AG04450 (cell line): ENCODE measurements at regions not wholly inside any gene's neighbourhood (a gene's known extent, or its start where the extent isn't known, plus 50 kb on each side); places are given as distances from the start of the nearest gene placed in this dataset.

Experiments used
- CTCF ChIA-PET: fragments of 300-600, 350-600 bp; formaldehyde crosslinking; extraction: SDS; loops from one replicate; lab custom pipeline; 2022; ENCODE audit warnings: antibody characterized with exemption, inconsistent platforms; lab: Charles Lee
- POLR2A ChIA-PET: fragments of 350-600 bp; formaldehyde crosslinking; extraction: SDS; loops from one replicate; lab custom pipeline; 2021; ENCODE audit warnings: antibody characterized with exemption, inconsistent platforms; lab: Yijun Ruan, JAX
- DNase-seq: peaks from one replicate; pipeline ENCODE4 v3.0.0-alpha.2; 2011; ENCODE audit warnings: low read depth, low spot score
- H3K27ac ChIP-seq: one replicate; pipeline ENCODE4 v1.5.1; 2012; ENCODE audit warnings: low read depth, low read length, control low read depth
- H3K27me3 ChIP-seq: one replicate; pipeline ENCODE4 v1.6.0; 2012; ENCODE audit warnings: low read length; ENCODE audit not compliant: control insufficient read depth, insufficient read depth
- H3K4me3 ChIP-seq: 2 replicates; pipeline ENCODE4 v1.5.1; 2011; ENCODE audit warnings: mild to moderate bottlenecking, low read depth, low read length, control low read depth
- H3K9me3 ChIP-seq: 2 replicates; pipeline ENCODE4 v1.5.1; 2012; ENCODE audit warnings: low read length; ENCODE audit not compliant: control insufficient read depth, insufficient read depth
- TF ChIP-seq, protein P1 (sequence below): IDR thresholded peaks from 2 replicates; pipeline ENCODE4 v1.5.1; 2011; ENCODE audit warnings: low read depth, low read length, control low read depth, inconsistent platforms

DNA sequence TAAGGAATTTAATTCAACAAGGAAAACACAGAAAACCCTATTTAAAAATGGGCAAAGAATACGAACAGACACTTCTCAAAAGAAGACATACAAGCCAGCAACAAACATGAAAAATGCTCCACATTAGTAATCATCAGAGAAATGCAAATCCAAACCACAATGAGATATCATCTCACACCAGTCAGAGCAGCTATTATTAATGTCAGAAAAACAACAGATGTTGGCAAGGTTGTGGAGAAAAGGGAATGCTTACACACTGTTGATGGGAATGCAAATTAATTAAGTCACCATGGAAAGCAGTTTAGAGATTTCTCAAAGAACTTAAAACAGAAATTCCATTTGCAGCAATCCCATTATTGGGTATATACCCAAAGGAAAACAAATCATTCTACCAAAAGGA is 55.2 kb downstream of the GCC1 start:
- H3K4me3 ChIP-seq, result no peak overlapping the region
- POLR2A ChIA-PET, result no interaction called here
- H3K9me3 ChIP-seq, result no peaks in the 10 kb centered on the region
- DNase-seq, result no peak
- H3K27ac ChIP-seq, result no peak overlapping the region
- H3K27me3 ChIP-seq, result peaks cover 13% of the 10 kb centered on the region
- CTCF ChIA-PET, result no interaction called here
- TF ChIP-seq, protein P1, sequence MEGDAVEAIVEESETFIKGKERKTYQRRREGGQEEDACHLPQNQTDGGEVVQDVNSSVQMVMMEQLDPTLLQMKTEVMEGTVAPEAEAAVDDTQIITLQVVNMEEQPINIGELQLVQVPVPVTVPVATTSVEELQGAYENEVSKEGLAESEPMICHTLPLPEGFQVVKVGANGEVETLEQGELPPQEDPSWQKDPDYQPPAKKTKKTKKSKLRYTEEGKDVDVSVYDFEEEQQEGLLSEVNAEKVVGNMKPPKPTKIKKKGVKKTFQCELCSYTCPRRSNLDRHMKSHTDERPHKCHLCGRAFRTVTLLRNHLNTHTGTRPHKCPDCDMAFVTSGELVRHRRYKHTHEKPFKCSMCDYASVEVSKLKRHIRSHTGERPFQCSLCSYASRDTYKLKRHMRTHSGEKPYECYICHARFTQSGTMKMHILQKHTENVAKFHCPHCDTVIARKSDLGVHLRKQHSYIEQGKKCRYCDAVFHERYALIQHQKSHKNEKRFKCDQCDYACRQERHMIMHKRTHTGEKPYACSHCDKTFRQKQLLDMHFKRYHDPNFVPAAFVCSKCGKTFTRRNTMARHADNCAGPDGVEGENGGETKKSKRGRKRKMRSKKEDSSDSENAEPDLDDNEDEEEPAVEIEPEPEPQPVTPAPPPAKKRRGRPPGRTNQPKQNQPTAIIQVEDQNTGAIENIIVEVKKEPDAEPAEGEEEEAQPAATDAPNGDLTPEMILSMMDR, result no peak

DNA sequence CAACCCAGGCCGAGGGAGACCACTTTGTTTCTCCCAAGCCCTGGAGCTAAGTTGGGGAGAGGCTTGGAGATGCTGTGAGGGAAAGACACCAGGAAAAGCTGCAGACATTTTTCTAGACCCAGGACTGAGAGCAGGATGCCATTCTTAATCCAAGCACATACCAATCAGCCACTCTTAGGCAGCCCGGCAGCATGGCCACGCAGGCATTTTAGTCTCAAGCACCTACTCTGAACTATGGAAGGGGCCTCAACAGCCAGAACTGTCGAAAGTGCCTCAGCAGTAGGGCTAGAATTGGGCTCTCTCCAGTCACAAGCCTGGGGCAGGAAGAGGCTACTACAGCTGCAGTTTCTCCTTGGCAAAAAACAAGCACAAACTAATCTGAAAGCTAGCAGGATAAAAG is 57.8 kb downstream of the GCC1 start:
- TF ChIP-seq, protein P1, result no peak
- POLR2A ChIA-PET, result no interaction called here

DNA sequence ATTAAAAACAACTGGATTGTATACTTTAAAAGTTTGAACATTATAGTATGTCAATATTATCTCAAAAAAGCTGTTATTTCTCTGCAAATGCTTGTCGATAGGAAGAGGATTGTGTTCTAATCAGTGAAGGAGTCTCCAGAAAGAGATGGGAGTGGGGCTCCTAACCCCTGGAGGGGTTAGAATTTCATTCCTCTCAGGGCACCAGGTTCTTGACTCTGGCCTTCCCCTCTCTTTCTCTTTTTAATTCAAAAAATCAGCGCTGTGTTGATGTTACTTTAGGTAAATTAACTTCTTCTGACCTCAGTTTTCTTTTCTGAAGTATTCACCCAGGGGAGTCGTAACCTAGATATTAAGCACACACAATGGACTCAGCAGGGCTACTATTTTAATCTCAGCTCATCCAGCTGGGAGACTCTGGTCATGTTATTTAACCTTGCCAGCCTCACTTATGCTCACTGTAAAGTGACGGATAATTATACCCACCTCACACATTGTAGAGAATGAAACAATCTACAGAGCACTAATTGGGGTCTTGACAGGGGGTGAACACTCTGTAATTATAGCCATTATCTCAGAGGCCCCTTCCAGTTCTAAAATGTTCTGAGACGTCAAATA is 59.4 kb downstream of the GCC1 start:
- H3K27me3 ChIP-seq, result peaks cover 7% of the 10 kb centered on the region
- ChIA-PET POLR2A (no interaction called here), CTCF (no interaction called here)
- H3K4me3 ChIP-seq, result no peak overlapping the region
- no peaks in the 10 kb centered on the region for H3K9me3 ChIP-seq
- no peak overlapping the region for H3K27ac ChIP-seq
- TF ChIP-seq, protein P1, result no peak
- DNase-seq, result no peak

More for the DNA sequence above, 57.8 kb downstream of the GCC1 start:
- Histone ChIP-seq H3K27ac (no peak overlapping the region), H3K4me3 (no peak overlapping the region), H3K9me3 (no peaks in the 10 kb centered on the region), H3K27me3 (peaks cover 7% of the 10 kb centered on the region)
- CTCF ChIA-PET, result no interaction called here
- DNase-seq, result no peak

DNA sequence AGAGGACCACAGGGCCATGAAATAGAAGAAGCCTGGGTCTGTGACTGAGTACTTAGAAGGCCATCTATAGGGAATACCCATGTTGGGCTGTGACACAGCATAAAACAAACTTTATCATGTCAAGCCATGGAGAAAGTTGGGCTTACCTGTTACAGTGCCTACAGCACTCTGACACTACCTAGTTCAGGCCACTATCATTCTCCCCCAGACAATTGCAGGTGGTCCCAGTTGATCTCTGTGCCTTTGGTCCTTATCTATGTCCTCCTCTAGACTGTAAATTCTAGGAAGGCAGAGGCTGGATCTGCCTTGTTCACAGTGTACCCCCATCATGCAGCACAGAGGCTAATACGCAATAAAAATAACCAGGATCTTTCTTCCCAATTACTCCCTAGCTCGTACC is 69.1 kb downstream of the GCC1 start:
- Histone ChIP-seq H3K27me3 (no peaks in the 10 kb centered on the region), H3K4me3 (no peak overlapping the region), H3K9me3 (no peaks in the 10 kb centered on the region), H3K27ac (no peak overlapping the region)
- CTCF ChIA-PET, result interaction anchor here (0.6 kb wide), 2 partner anchors 48 to 715 kb away, joined by 4 read pairs; no protein-coding TSS in a partner anchor
- POLR2A ChIA-PET, result no interaction called here
- TF ChIP-seq, protein P1, result no peak
- DNase-seq, result no peak

DNA sequence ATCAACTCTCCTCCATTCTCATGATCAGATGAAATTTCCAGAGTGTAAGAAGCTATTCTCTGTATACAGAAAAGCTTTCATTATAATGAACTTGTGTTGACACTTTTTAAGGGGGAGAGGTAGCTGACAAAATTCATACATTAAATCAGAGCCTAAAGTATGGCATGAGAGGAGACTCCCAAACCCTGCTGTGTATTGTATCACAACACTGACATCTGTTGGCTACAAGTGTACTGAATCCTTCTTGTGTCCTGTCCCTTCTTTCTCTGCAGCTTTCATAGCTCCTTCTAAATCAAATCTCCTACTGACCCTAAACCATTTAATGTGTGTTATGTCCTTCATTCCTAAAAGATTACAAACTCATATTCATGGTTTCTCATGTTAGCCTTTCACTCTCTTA is 70.9 kb downstream of the GCC1 start:
- DNase-seq, result peak; percentile 24
- POLR2A ChIA-PET, result no interaction called here

More for the DNA sequence above, 70.9 kb downstream of the GCC1 start:
- Histone ChIP-seq H3K27ac (no peak overlapping the region), H3K27me3 (no peaks in the 10 kb centered on the region), H3K9me3 (no peaks in the 10 kb centered on the region), H3K4me3 (no peak overlapping the region)
- CTCF ChIA-PET, result interaction anchor here (0.6 to 2.6 kb wide), 11 partner anchors 22 to 713 kb away, joined by 3 to 32 read pairs (median 3); partner anchors contain the start of gene GRM8
- TF ChIP-seq, protein P1, result peak; percentile 51
